Lower leg skin (tissue), 3 donors: ENCODE measurements at regions not wholly inside any gene's neighbourhood (a gene's known extent, or its start where the extent isn't known, plus 50 kb on each side); places are given as distances from the start of the nearest gene placed in this dataset.

Experiments
- CTCF ChIP-seq, 3 donors: fragments of 450-650 bp; IDR thresholded peaks; one replicate each; pipeline ENCODE4 v1.5.1; 2016; ENCODE audit warnings: antibody characterized with exemption in 3 of 3, mild to moderate bottlenecking in 3 of 3, moderate library complexity in 2 of 3
- POLR2A ChIP-seq, 2 donors: fragments of 450-650 bp; IDR thresholded peaks; one replicate each; pipeline ENCODE4 v1.6.1; 2016 to 2017; ENCODE audit warnings: antibody characterized with exemption in 2 of 2, mild to moderate bottlenecking in 1 of 2, moderate library complexity in 1 of 2

GRCh38 chr1:81554108-81554507 lies 246.6 kb upstream of the ADGRL2 start:
- TF ChIP-seq POLR2A (IDR thresholded peaks at IDR 0.05) = no peak
- no peak for TF ChIP-seq CTCF (IDR thresholded peaks at IDR 0.05)
